Parathyroid adenoma (tissue), 2 donors: ENCODE measurements at regions not wholly inside any gene's neighbourhood (a gene's known extent, or its start where the extent isn't known, plus 50 kb on each side); places are given as distances from the start of the nearest gene placed in this dataset.
"Not testable (repeated sequence)": the region's sequence is repeated elsewhere in the genome, so short reads cannot be mapped to it uniquely, and the experiment has no call there.

Source experiments
- H2AFZ ChIP-seq: fragments of 300-600 bp; sonication (generic); one replicate; pipeline ENCODE4 v1.7.0; 2017; ENCODE audit warnings: antibody characterized with exemption, mild to moderate bottlenecking
- H3K27ac ChIP-seq: fragments of 300-600 bp; sonication (generic); one replicate; pipeline ENCODE4 v1.7.0; 2017
- H3K27me3 ChIP-seq: fragments of 300-600 bp; sonication (generic); one replicate; pipeline ENCODE4 v1.7.0; 2017; ENCODE audit warnings: low read length; ENCODE audit not compliant: control insufficient read depth, insufficient read depth
- H3K36me3 ChIP-seq: fragments of 300-600 bp; sonication (generic); one replicate; pipeline ENCODE4 v1.7.0; 2017; ENCODE audit warnings: low read length; ENCODE audit not compliant: control insufficient read depth, insufficient read depth
- H3K4me1 ChIP-seq: fragments of 300-600 bp; sonication (generic); one replicate; pipeline ENCODE4 v1.7.0; 2017; ENCODE audit warnings: control low read depth
- H3K4me2 ChIP-seq: fragments of 300-600 bp; sonication (generic); one replicate; pipeline ENCODE4 v1.7.0; 2017; ENCODE audit warnings: low read length
- H3K4me3 ChIP-seq: fragments of 300-600 bp; sonication (generic); one replicate; pipeline ENCODE4 v1.7.0; 2017; ENCODE audit warnings: low read depth, low read length
- H3K79me2 ChIP-seq: fragments of 300-600 bp; sonication (generic); one replicate; pipeline ENCODE4 v1.7.0; 2017; ENCODE audit warnings: control low read depth
- H3K9ac ChIP-seq: fragments of 300-600 bp; sonication (generic); one replicate; pipeline ENCODE4 v1.7.0; 2017; ENCODE audit warnings: mild to moderate bottlenecking
- H3K9me3 ChIP-seq: fragments of 300-600 bp; sonication (generic); one replicate; pipeline ENCODE4 v1.7.0; 2017; ENCODE audit warnings: low read length; ENCODE audit not compliant: control insufficient read depth
- CTCF ChIP-seq: fragments of 300-600 bp; sonication (generic); IDR thresholded peaks from one replicate; pipeline ENCODE4 v1.7.0; 2017; ENCODE audit warnings: antibody characterized with exemption, mild to moderate bottlenecking
- donor health status: primary hyperparathyroidism.

DNA sequence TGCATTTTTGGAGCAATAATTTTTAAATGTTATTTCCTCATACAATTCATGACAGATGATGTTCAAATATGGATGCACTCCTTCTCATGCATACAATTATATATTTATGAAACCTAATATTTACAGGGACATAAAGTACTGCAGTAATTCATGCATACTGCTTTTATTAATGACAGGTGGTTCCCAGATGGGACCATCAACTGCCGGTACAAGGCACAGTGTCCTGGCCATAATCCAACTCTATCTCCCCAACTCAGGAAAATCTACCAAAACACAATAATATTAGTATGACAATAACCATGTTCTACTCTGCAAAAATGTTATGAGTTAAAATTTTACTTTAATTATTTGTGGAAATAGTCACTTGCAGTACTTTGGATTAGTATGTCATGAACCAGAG, 77.8 kb downstream of the VIP start:
- Histone ChIP-seq H3K4me3 (no peak overlapping the region), H2AFZ (no peak overlapping the region), H3K79me2 (no peaks in the 10 kb centered on the region), H3K4me1 (no peaks in the 10 kb centered on the region), H3K4me2 (no peak overlapping the region), H3K9me3 (no peaks in the 10 kb centered on the region), H3K9ac (no peak overlapping the region), H3K36me3 (no peaks in the 10 kb centered on the region), H3K27me3 (no peaks in the 10 kb centered on the region), H3K27ac (no peak overlapping the region)
- no peak for TF ChIP-seq CTCF

DNA sequence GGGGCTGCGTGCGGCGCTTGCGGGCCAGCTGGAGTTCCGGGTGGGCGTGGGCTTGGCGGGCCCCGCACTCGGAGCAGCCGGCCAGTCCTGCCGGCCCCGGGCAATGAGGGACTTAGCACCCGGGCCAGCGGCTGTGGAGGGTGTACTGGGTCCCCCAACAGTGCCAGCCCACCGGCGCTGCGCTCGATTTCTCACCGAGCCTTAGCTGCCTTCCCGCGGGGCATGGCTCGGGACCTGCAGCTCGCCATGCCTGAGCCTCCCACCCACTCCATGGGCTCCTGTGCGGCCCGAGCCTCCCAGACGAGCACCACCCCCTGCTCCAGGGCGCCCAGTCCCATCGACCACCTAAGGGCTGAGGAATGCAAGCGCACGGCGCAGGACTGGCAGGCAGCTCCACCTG, 83.8 kb downstream of the VIP start:
- not testable (repeated sequence) for H3K27me3 ChIP-seq, H3K27ac ChIP-seq

DNA sequence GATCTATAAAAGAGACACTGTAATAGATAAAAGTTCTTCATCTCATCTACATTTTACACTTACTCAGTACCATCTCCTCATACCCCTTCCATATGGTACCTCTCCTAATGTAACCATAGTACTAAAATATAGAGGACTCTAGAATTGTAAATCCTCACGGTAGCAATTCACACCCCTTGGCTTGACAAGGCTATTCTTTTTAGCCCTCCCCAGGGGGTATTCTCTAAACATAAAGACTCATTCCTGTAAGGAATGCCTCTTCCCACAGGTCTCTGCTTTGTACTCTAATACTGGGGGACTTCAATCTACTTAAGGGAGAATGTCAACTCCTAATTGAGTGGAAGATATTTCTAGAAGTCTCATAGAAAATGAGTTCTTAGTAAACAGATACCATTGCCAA, 85.9 kb downstream of the VIP start:
- Histone ChIP-seq H3K4me1 (no peaks in the 10 kb centered on the region), H2AFZ (no peak overlapping the region), H3K9ac (no peak overlapping the region), H3K79me2 (no peaks in the 10 kb centered on the region), H3K27ac (no peak overlapping the region), H3K4me2 (no peak overlapping the region), H3K27me3 (no peaks in the 10 kb centered on the region), H3K9me3 (no peaks in the 10 kb centered on the region), H3K4me3 (no peak overlapping the region), H3K36me3 (no peaks in the 10 kb centered on the region)
- no peak for TF ChIP-seq CTCF

More for the DNA sequence above, 83.8 kb downstream of the VIP start:
- not testable (repeated sequence) for H3K36me3 ChIP-seq, H3K4me2 ChIP-seq, H2AFZ ChIP-seq, H3K4me1 ChIP-seq, H3K9ac ChIP-seq, H3K9me3 ChIP-seq, H3K79me2 ChIP-seq, H3K4me3 ChIP-seq

DNA sequence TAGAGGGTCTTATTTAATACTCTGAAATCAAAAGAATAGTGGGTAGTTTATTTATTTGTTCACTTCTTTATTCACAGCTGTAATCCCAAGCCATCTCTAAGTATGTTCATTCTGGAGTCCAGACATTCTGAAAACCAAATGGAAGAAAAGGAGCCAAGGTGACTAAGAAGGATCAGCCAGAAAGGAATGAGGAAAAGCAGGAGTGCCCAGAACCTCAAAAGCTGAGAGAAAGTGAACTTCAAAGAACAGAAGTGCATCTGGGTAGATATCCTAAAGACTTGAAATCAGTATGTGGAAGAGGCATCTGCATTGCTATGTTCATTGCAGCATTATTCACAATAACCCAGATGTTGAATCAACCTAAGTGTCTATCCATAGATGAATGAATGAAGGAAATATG, 94.8 kb downstream of the VIP start:
- TF ChIP-seq CTCF: no peak
- H3K4me3 ChIP-seq: no peak overlapping the region
- no peaks in the 10 kb centered on the region for H3K36me3 ChIP-seq
- no peaks in the 10 kb centered on the region for H3K9me3 ChIP-seq
- H3K27me3 ChIP-seq: no peaks in the 10 kb centered on the region
- H3K4me1 ChIP-seq: no peaks in the 10 kb centered on the region
- no peaks in the 10 kb centered on the region for H3K79me2 ChIP-seq
- no peak overlapping the region for H3K4me2 ChIP-seq
- no peak overlapping the region for H2AFZ ChIP-seq
- no peak overlapping the region for H3K9ac ChIP-seq
- no peak overlapping the region for H3K27ac ChIP-seq

DNA sequence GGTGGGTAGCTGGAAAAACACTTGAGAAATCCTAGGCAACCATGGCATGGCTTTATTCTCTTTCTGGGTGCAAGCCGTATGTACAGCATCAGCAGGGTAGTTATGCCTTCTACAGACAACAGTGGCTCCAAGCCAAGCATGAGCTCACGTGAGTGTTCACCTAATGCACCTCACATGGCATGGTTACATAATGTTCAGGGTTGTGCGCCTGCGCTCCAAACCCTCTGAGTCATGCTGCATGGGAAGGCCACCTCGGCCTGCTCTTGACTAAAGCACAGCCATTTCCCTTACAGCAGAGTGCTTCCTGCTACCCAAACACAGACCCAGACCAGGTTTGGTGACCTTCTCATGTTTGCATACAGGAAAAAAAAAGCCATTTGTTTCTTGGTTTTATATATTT, 96.2 kb downstream of the VIP start:
- Histone ChIP-seq H3K36me3 (no peaks in the 10 kb centered on the region), H3K27ac (no peak overlapping the region), H3K9me3 (no peaks in the 10 kb centered on the region), H2AFZ (no peak overlapping the region), H3K27me3 (no peaks in the 10 kb centered on the region), H3K4me3 (no peak overlapping the region), H3K79me2 (no peaks in the 10 kb centered on the region), H3K4me1 (no peaks in the 10 kb centered on the region), H3K4me2 (no peak overlapping the region), H3K9ac (no peak overlapping the region)
- no peak for TF ChIP-seq CTCF
